Nucleus accumbens (tissue), 56 donors: ENCODE measurements at regions not wholly inside any gene's neighbourhood (a gene's known extent, or its start where the extent isn't known, plus 50 kb on each side); places are given as distances from the start of the nearest gene placed in this dataset.
"Not testable (repeated sequence)": the region's sequence is repeated elsewhere in the genome, so short reads cannot be mapped to it uniquely, and the experiment has no call there.

Source experiments
- DNase-seq, 56 donors: peaks; one replicate each; lab custom pipeline; 2025; lab: John Stamatoyannopoulos, UW

- no peak for DNase-seq
Measured at GRCh38 chr2:60259781-60260180, 293.7 kb downstream of the BCL11A start.

DNA sequence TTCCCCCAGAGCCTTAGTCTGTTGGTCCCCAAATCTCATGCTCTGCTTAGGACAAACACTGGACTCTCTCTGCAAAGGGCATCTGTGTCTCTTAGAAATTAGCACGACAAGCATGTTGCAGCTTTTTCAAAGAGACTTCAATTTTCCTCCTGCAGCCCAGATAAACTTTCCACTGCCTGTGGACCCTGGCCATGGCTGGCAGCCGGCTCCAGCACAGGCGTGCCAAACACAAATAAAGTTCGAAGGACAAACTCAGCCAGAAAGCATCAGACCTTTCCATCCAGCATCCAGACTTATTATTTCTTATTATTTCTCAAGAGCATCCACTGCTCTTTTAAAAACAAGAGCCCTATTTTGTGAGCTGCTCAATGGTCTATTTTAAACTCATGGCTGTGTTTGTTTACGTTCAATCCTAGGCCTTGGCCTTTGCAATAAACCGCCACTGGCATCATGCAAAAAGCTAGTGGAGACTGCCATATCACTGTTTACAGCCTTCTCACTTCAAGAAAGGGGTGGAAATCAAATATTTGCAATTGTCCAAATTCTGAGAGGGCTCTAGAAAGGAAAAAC is 300.8 kb downstream of the BCL11A start:
- DNase-seq: peak in 9 of 56 donors; percentile 3 to 23 (median 9)

GRCh38 chr2:60251247-60251646 is 302.2 kb downstream of the BCL11A start:
- DNase-seq: no peak

- no peak for DNase-seq
Measured at GRCh38 chr2:60249879-60250278, 303.6 kb downstream of the BCL11A start.

- DNase-seq: no peak
Measured at GRCh38 chr2:60247471-60247870, 306.0 kb downstream of the BCL11A start.

GRCh38 chr2:60246583-60246982 is 306.9 kb downstream of the BCL11A start:
- no peak for DNase-seq

- DNase-seq: no peak
Measured at GRCh38 chr2:60234274-60234986, 319.0 kb downstream of the BCL11A start.

DNA sequence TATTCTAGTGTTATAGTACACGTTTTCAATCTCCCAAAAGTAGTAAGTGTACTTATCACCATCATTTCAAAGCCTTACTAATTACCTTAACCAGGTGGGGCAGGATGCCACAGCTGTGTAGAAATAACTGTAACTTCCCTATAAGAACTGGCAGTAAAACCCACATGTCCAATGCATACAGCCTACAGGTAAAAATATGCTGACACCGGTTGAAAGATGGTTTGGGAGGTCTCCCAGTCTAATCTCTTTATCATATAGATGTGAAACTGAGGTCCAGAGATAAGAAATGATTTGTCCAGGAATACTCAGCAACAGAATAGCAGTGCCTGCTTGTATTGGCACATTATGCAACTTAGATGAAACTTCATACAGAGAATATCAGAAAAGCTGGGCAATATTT is 322.9 kb downstream of the BCL11A start:
- no peak for DNase-seq

DNA sequence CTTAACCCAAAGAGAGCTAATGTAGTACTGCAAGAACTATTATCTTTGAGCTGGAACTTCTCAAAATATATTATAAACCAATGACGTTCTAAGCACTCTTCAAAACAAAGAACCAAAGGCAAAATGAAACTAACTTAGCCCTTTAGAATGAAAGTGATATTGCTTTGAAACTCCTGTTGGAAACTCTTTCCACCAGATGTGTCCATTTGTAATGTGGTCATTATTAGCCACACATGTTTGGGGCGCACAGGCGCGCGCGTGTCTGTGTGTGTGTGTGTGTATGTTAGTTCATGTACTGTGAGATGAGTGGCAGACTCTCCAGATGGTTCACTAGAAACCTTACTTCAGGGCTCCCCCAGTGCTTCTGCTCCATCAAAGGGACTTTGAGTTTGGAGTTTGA is 323.4 kb downstream of the BCL11A start:
- DNase-seq: no peak

DNA sequence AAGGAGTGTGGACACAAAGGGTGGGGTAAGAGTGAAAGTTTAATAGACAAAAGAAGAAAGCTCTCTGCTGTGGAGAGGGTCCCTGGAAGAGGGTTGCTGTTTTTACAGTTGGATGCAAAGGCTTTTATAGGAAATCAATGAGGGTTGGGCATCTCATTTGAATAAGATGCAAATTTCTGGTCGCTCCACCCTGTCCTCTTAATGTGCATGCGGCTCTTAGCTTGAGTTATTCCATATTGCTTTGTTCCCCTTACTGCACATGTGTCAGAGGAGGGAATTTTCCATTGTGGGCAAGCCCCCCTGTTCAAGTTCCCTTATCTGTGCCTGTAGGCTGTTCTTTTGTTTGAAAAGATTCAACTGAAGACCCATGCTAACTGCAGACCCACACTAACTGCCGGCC is 326.5 kb downstream of the BCL11A start:
- DNase-seq: no peak

GRCh38 chr2:60226191-60226590 is 327.3 kb downstream of the BCL11A start:
- no peak for DNase-seq

DNA sequence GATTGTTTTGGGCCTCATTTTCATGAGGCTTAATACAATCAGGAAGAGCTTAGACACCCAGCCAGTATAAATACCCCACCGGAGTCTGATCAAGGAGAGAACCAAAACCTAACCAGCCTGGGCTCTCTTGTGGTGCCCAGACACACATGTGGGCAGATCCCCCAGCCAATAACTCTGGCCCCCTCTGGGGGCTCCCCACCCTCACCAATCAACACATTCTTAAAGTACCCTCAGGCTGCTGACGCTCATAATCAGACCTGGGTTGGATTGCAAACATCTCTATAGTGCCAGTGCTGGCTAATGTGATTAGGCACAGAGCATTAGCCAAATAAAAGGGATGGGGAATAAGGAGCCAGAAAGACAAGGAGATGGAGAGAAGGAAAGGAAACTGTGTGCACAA is 329.6 kb downstream of the BCL11A start:
- no peak for DNase-seq

DNA sequence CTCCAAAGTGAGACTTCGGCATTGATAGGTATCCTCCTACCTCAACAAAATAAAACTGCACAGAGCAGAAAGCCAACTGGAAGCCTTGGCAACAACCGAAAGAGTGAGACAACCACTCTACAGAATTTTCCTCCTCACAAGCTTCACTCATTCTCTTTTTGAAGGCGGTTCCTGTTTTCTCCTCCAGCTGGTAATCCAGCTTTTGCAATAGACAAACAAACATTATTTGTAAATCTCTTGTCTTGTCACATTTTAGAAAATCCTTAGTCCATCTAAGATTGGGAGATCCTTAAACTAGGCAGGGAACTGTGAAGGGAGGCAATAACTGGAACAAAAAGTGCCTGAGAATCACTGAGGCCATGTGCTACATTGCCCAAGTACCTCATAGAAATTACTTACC is 332.4 kb downstream of the BCL11A start:
- no peak for DNase-seq

- DNase-seq: no peak
Measured at GRCh38 chr2:60219536-60219935, 333.9 kb downstream of the BCL11A start.

- DNase-seq: no peak
Measured at GRCh38 chr2:60216452-60216995, 336.9 kb downstream of the BCL11A start.

DNA sequence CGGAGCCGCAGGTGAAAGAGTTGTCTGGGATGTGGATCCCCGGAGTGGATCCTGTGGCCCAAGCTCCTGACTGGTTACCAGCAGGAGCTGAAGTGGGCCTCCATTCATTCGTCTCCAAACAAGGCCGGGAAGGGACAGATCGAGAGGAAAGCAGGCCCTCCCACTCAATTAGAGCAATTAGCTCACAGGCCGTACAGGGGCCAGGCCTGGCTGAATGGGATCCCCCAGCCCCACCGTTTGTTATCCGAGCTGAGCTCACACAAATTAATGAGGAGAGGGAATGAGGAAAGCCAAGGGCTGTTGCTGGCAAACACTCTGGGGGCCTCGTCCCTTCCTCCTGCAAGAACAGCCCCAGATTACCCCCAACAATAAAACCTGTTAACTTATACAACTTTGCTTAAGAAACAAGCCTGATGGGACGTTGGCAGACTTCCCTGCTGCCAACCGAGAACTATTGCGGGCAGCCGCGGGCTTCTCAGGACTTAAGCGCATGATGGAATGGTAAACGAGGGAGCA is 338.0 kb downstream of the BCL11A start:
- DNase-seq: peak in 4 of 56 donors; percentile 1 to 14 (median 10)

- no peak for DNase-seq
Measured at GRCh38 chr2:60214626-60214875, 338.9 kb downstream of the BCL11A start.

GRCh38 chr2:60213865-60214625 is 339.4 kb downstream of the BCL11A start:
- peak in 1 of 56 donors; percentile 1 for DNase-seq

DNA sequence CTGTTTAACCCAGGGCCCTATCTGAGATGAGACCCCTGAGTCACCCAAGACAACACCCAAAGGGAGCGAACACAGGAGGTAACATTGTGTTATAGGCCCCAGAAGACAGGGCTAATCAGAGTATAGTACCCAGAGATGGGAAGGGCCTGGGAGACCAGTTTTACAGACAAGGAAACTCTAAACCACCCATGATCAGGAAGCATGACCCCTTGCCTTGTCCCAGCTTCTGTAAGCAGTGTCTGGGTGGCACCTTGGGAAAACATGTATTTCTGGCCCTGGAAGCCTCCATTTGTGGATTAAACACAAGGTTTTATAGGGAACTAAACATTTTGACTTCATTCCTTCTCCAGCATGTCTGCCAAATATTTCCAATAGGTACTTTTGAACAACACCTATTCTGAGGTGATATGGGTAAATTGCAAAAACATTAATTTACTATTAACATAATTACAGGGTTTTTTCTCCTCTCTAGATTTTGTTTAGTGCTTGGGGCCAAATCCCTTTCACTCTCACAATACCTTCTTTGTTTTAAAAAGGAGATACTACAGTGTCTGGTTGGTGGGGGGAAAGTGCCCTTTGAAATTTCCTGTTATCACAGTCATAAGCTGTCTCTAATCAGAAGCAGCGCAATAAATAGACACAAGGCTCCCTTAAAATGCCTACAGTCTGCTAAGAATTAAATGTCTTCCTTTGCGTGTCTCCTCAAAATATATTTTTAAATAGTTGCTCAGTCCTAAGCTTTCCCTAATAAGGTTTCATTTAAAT is 341.1 kb downstream of the BCL11A start:
- DNase-seq: no peak

DNA sequence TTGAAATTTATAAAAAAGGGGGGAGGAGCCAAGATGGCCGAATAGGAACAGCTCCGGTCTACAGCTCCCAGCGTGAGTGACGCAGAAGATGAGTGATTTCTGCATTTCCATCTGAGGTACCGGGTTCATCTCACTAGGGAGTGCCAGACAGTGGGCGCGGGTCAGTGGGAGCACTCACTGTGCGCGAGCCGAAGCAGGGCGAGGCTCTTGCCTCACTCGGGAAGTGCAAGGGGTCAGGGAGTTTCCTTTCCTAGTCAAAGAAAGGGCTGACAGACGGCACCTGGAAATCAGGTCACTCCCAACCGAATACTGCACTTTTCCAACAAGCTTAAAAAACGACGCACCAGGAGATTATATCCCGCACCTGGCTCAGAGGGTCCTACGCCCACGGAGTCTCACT is 364.4 kb downstream of the BCL11A start:
- not testable (repeated sequence) for DNase-seq

DNA sequence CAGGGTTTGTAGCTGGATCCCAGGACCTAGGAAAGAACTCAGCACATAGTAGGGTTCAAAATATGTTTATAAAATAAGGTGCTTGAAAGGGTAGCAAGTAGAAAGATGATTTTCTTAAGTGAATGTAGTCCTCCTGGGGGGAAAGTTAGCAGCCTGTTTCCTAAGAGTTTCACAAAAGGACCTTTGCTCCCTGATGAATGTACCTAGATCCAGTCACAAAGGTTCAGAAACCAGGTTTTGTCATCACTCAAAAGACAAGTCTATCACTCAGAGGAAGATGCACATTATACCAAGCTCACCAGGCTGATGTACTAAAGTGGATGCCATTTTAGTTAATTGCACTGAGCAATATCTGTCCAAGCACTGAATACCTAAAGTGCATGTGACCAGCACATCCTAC is 378.2 kb downstream of the BCL11A start:
- DNase-seq: no peak
